ENCODE measurements at regions not wholly inside any gene's neighbourhood (a gene's known extent, or its start where the extent isn't known, plus 50 kb on each side); places are given as distances from the start of the nearest gene placed in this dataset.
A peak's percentile ranks its signal among the peaks of the same experiment; 100 is the strongest.

DNA sequence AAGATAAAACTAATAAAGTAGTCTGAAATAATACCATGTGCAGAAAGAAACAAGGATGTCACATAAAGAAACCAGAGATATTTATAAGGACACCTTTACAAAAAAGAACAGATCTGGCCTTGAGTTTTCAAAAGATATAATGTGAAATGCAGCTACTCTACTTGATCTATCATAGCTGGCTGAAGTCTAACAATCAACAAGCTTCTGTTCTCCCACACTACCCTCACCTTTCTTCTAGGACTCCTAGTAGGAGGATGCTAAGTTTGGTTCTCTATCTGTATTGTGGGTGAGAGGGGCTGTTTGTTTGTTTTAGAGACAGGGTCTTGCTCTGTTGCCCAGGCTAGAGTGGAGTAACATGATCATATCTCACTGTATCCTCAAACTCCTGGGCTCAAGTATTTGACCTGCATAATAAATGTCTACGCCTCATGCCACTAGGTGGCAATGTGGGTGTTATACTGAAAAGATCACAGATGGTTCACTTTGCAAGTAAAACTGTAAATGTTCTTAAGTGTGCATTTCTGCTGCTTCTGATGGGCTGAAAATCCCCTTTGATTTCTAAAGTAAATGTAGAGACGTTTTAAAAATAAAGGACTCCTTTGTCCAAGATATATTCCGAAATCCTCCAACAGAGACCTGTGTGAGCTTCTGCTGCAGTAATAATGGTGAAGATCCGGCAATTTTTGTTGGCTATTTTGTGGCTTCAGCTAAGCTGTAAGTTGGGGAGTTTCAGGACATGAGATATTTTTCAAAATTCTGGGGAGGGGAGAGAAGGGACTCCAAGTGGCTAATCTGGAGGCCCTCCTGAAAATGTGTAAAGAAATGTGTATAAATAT is 269.3 kb downstream of the DAD1 start:
- DNase-seq = peak; percentile 68 to 70

DNA sequence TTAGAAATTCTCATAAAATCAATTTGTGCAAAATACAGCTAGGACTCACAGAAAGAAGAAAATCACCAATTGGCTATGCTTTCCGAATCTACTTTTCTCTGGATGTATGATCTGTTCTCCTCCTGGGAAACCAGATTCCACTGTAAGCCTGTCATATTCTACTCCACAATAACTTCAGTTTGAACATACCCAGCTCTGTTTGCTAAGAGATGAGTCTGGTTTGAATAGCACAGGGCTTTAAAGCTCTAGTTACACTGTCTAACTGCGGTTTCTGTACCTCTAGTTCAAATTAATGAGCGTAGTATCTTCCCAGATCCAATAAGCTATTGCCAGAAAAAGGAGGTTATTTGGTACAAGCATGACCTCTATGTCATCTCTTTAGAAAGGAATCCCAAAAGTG is 270.1 kb downstream of the DAD1 start:
- intact Hi-C loops (cut with DNase I; ENCODE audit: low total_unique reads) = loop anchor here (5.0 kb wide), 1 partner anchor 63 kb away; no protein-coding TSS in a partner anchor
- TF ChIP-seq, protein P1, sequence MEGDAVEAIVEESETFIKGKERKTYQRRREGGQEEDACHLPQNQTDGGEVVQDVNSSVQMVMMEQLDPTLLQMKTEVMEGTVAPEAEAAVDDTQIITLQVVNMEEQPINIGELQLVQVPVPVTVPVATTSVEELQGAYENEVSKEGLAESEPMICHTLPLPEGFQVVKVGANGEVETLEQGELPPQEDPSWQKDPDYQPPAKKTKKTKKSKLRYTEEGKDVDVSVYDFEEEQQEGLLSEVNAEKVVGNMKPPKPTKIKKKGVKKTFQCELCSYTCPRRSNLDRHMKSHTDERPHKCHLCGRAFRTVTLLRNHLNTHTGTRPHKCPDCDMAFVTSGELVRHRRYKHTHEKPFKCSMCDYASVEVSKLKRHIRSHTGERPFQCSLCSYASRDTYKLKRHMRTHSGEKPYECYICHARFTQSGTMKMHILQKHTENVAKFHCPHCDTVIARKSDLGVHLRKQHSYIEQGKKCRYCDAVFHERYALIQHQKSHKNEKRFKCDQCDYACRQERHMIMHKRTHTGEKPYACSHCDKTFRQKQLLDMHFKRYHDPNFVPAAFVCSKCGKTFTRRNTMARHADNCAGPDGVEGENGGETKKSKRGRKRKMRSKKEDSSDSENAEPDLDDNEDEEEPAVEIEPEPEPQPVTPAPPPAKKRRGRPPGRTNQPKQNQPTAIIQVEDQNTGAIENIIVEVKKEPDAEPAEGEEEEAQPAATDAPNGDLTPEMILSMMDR (IDR thresholded peaks at IDR 0.05) = no peak
- DNase-seq = no peak
- Histone ChIP-seq H3K9me3 (no peaks in the 10 kb centered on the region), H3K4me1 (peaks cover 0 to 3% (median 1%) of the 10 kb centered on the region in 4 donors), H3K27ac (no peak overlapping the region), H3K4me3 (no peak overlapping the region), H3K36me3 (no peaks in the 10 kb centered on the region), H3K27me3 (no peaks in the 10 kb centered on the region)

More for the DNA sequence above, 269.3 kb downstream of the DAD1 start:
- Histone ChIP-seq H3K4me1 (no peaks in the 10 kb centered on the region), H3K9me3 (no peaks in the 10 kb centered on the region), H3K36me3 (no peaks in the 10 kb centered on the region), H3K27ac (no peak overlapping the region), H3K27me3 (no peaks in the 10 kb centered on the region), H3K4me3 (no peak overlapping the region)
- intact Hi-C loops (cut with DNase I; ENCODE audit: low total_unique reads) = loop anchor here (5.0 kb wide), 1 partner anchor 63 kb away; no protein-coding TSS in a partner anchor
- TF ChIP-seq, protein P1 (IDR thresholded peaks at IDR 0.05) = peak; percentile 64 to 67

- DNase-seq = no peak
- no peaks in the 10 kb centered on the region for H3K9me3 ChIP-seq
- intact Hi-C loops (cut with DNase I; ENCODE audit: low total_unique reads) = loop anchor here (5.0 kb wide), 1 partner anchor 66 kb away; no protein-coding TSS in a partner anchor
- no peak overlapping the region for H3K27ac ChIP-seq
- no peak overlapping the region for H3K4me3 ChIP-seq
- H3K4me1 ChIP-seq = peaks cover 0 to 19% (median 4%) of the 10 kb centered on the region in 4 donors
- TF ChIP-seq, protein P1 (IDR thresholded peaks at IDR 0.05) = no peak
- no peaks in the 10 kb centered on the region for H3K36me3 ChIP-seq
- H3K27me3 ChIP-seq = no peaks in the 10 kb centered on the region
Observed at GRCh38 chr14:22316473-22316872, 272.6 kb downstream of the DAD1 start.

DNA sequence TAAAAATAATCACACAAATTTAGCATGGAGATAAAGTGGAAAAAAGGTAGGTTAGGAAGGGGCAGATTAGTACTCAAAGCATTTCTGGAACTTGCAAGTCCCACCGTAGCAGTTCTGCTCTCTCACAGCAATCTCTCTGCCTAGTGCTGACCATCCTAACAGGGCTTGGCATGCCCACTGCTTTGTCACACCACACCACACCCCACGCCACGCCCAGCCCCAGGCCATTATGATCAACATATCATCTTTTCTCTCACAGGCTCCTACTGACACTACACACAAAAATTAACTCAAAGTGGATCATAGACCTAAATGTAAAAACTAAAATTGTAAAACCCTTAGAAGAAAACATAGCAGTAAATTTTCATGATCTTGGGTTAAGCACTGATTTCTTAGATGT is 273.7 kb downstream of the DAD1 start:
- H3K36me3 ChIP-seq = no peaks in the 10 kb centered on the region
- H3K4me1 ChIP-seq = peaks cover 0 to 23% (median 5%) of the 10 kb centered on the region in 4 donors
- no peaks in the 10 kb centered on the region for H3K9me3 ChIP-seq
- H3K27me3 ChIP-seq = no peaks in the 10 kb centered on the region
- intact Hi-C loops (cut with DNase I; ENCODE audit: low total_unique reads) = loop anchor here (5.0 kb wide), 1 partner anchor 67 kb away; no protein-coding TSS in a partner anchor
- TF ChIP-seq, protein P1 (IDR thresholded peaks at IDR 0.05) = no peak
- H3K4me3 ChIP-seq = no peak overlapping the region
- DNase-seq = no peak
- no peak overlapping the region for H3K27ac ChIP-seq

DNA sequence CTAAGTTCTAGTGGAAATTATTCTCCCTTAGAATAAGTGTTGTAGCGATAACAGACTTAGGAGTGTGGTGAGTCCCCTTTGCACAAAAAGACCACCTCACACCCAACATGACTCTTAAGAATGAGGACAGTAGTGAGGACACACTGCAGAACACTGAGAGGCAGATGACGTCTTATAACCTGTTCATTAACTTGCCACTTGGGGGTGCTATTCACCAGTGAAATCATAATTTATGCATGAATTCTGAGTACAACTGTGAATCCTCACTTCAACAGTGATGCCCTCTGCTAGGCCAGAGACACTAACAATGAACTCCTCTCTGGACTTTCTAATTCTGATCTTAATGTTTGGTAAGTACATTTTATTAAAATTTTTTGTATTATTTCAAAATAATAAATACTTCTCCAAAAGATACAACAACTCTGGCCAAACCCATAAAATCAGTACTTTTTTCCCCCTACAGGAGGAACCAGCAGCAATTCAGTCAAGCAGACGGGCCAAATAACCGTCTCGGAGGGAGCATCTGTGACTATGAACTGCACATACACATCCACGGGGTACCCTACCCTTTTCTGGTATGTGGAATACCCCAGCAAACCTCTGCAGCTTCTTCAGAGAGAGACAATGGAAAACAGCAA is 274.7 kb downstream of the DAD1 start:
- Histone ChIP-seq H3K4me3 (no peak overlapping the region), H3K36me3 (no peaks in the 10 kb centered on the region), H3K27ac (peak overlapping the region; percentile 28 to 45), H3K9me3 (no peaks in the 10 kb centered on the region), H3K27me3 (no peaks in the 10 kb centered on the region), H3K4me1 (peaks cover 0 to 23% (median 5%) of the 10 kb centered on the region in 4 donors)
- DNase-seq = no peak
- TF ChIP-seq, protein P1 (IDR thresholded peaks at IDR 0.05) = peak; percentile 59 to 63
- intact Hi-C loops (cut with DNase I; ENCODE audit: low total_unique reads) = loop anchor here (5.0 kb wide), 1 partner anchor 37 kb away; no protein-coding TSS in a partner anchor
